ENCODE measurements at regions not wholly inside any gene's neighbourhood (a gene's known extent, or its start where the extent isn't known, plus 50 kb on each side); places are given as distances from the start of the nearest gene placed in this dataset.
A peak's percentile ranks its signal among the peaks of the same experiment; 100 is the strongest.

DNA sequence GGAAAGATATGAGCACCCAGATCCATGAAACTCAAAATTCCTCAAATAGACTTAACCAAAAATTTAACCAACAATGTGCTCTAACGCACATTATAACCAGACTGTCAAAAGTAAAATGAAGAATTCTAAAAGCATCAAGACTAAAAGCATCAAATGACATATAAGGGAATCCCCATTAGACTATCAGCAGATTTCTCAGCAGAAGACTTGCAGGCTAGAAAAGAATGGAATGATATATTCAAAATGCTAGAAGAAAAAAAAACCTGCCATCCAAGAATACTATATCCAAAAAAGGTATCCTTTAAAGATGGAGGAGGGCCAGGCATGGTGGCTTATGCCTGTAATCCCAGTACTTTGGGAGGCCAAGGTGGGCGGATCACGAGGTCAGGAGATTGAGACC, 117.5 kb upstream of the UBASH3B start:
- CTCF ChIA-PET (ENCODE audit: partially characterized antibody), result no interaction called here
- Histone ChIP-seq H4K8ac (ENCODE audit: extremely low read depth, insufficient read depth, low read length) (no peak overlapping the region), H3K56ac (replicated peaks; ENCODE audit: insufficient read length, low read depth, low read length) (no peak overlapping the region), H3K79me1 (ENCODE audit: low read depth, low read length) (no peaks in the 10 kb centered on the region), H3K4me2 (ENCODE audit: insufficient read depth in 1 of 2, low read depth in 2 of 2, low read length in 2 of 2) (no peak overlapping the region), H3K9me3 (ENCODE audit: insufficient read depth in 2 of 2, low read depth in 1 of 2, low read length in 1 of 2) (peaks cover 18% of the 10 kb centered on the region in 2 experiments; a peak in 3 of 4 replicates), H3K79me2 (ENCODE audit: control insufficient read depth in 1 of 2, insufficient read depth in 2 of 2, low read length in 2 of 2) (no peaks in the 10 kb centered on the region), H2BK12ac (ENCODE audit: low read depth, low read length) (no peak overlapping the region), H3K23me2 (ENCODE audit: low read depth, low read length) (no peaks in the 10 kb centered on the region), H3K14ac (ENCODE audit: insufficient read length) (no peak overlapping the region), H3K4me3 (ENCODE audit: extremely low read depth in 1 of 4, insufficient read depth in 2 of 4, low read depth in 3 of 4, low read length in 4 of 4) (no peak overlapping the region), H3K27ac (ENCODE audit: low read depth, low read length) (no peak overlapping the region), H2AFZ (ENCODE audit: low read length) (no peak overlapping the region), H3K23ac (ENCODE audit: insufficient read length) (no peak overlapping the region), H3K27me3 (replicated peaks in 1 of 4; ENCODE audit: control insufficient read depth in 3 of 4, extremely low read depth in 1 of 4, insufficient read depth in 3 of 4, low read length in 3 of 4) (no peaks in the 10 kb centered on the region), H3K4ac (replicated peaks; ENCODE audit: insufficient read length, low read depth, low read length) (no peak overlapping the region), H2BK120ac (replicated peaks; ENCODE audit: low read depth, low read length) (no peak overlapping the region), H2AK5ac (ENCODE audit: low read depth, low read length) (no peak overlapping the region), H4K5ac (ENCODE audit: insufficient read length, low read depth, low read length) (no peak overlapping the region), H3K18ac (ENCODE audit: extremely low read depth, low read length) (no peak overlapping the region), H2BK20ac (ENCODE audit: low read length) (no peak overlapping the region), H2BK15ac (ENCODE audit: low read length) (no peak overlapping the region), H3K4me1 (replicated peaks in 1 of 4; ENCODE audit: control insufficient read depth in 3 of 4, insufficient read depth in 4 of 4, low read length in 3 of 4) (no peaks in the 10 kb centered on the region), H4K91ac (replicated peaks; ENCODE audit: insufficient read length, low read length) (no peak overlapping the region), H3K36me3 (ENCODE audit: control insufficient read depth in 2 of 4, insufficient read depth in 4 of 4, low read length in 3 of 4) (no peaks in the 10 kb centered on the region; a peak in 1 of 8 replicates), H3K9ac (replicated peaks in 1 of 4; ENCODE audit: extremely low read depth in 1 of 4, low read depth in 3 of 4, low read length in 3 of 4) (no peak overlapping the region), H2BK5ac (ENCODE audit: low read depth, low read length) (no peak overlapping the region), H4K20me1 (replicated peaks in 1 of 2; ENCODE audit: control insufficient read depth in 1 of 2, insufficient read depth in 2 of 2, low read length in 2 of 2) (no peaks in the 10 kb centered on the region)
- 93% methylated on average over 3 of the region's 3 CpGs; no CpG with 5 or more reads in 1 of the 2 experiments for WGBS, 2 experiments (ENCODE audit: extremely low coverage in 1 of 2, insufficient coverage in 1 of 2, insufficient read length in 1 of 2, insufficient replicate concordance in 2 of 2, low coverage in 1 of 2, low lambda C conversion rate in 2 of 2, missing lambda C conversion rate in 1 of 2)
- DNase-seq (ENCODE audit: low read depth in 1 of 2, low spot score in 2 of 2), result no peak
- POLR2A ChIA-PET (ENCODE audit: partially characterized antibody), result no interaction called here
- 0 out of 2 replicates have a peak, but pooled peaks have one; percentile 70 for TF ChIP-seq CBX5 (IDR thresholded peaks at IDR 0.05; ENCODE audit: low read depth, low read length)
- no peak for TF ChIP-seq CTCF (IDR thresholded peaks at IDR 0.05; ENCODE audit: control extremely low read depth in 1 of 3, insufficient read depth in 1 of 3, low read depth in 1 of 3, low read length in 3 of 3)
- FAIRE-seq, result no peak

Measured in H1 (cell line).